Esophagus muscularis mucosa (tissue), 4 donors: ENCODE measurements at regions not wholly inside any gene's neighbourhood (a gene's known extent, or its start where the extent isn't known, plus 50 kb on each side); places are given as distances from the start of the nearest gene placed in this dataset.

Experiments
- DNase-seq: peaks from one replicate; pipeline ENCODE4 v3.0.0-alpha.2; 2017; ENCODE audit errors: extremely low spot score
- H3K27ac ChIP-seq, 4 donors: fragments of 200-600 bp; sonication (generic); replicated peaks in 1 of 4; 1 replicate in 3 of 4; 2 replicates in 1 of 4; pipeline ENCODE4 v1.5.1; 2016 to 2019; ENCODE audit warnings: mild to moderate bottlenecking in 1 of 4
- H3K27me3 ChIP-seq, 4 donors: fragments of 200-600 bp; sonication (generic); one replicate each; pipeline versions ENCODE4 v1.5.1 to v1.6.0; 2016 to 2019
- H3K36me3 ChIP-seq, 4 donors: fragments of 200-600 bp; sonication (generic); one replicate each; pipeline ENCODE4 v1.5.1; 2016 to 2019
- H3K4me1 ChIP-seq, 4 donors: fragments of 200-600 bp; sonication (generic); one replicate each; pipeline ENCODE4 v1.5.1; 2016 to 2019
- H3K4me3 ChIP-seq, 4 donors: fragments of 200-600 bp; sonication (generic); 1 replicate in 2 of 4; 2 replicates in 2 of 4; pipeline ENCODE4 v1.5.1; 2016 to 2019; ENCODE audit warnings: mild to moderate bottlenecking in 4 of 4, moderate library complexity in 1 of 4
- H3K9me3 ChIP-seq, 4 donors: fragments of 200-600 bp; sonication (generic); 1 replicate in 3 of 4; 2 replicates in 1 of 4; pipeline ENCODE4 v1.5.1; 2016 to 2019
- EP300 ChIP-seq: sonication (generic); formaldehyde crosslinking; IDR thresholded peaks from one replicate; pipeline ENCODE4 v1.6.1; 2017; ENCODE audit warnings: antibody characterized with exemption
- POLR2A ChIP-seq: fragments of 450-650 bp; IDR thresholded peaks from one replicate; pipeline ENCODE4 v1.6.1; 2017; ENCODE audit warnings: antibody characterized with exemption, moderate library complexity, mild to moderate bottlenecking, low read depth
- POLR2AphosphoS5 ChIP-seq, 2 donors: sonication (generic); formaldehyde crosslinking; IDR thresholded peaks; one replicate each; pipeline ENCODE4 v1.6.1; 2017; ENCODE audit warnings: antibody characterized with exemption in 2 of 2
- WGBS: methylation state at CpG from one replicate; pipeline ENCODE4 v1.1.5; 2018; 5-methylcytosine and 5-hydroxymethylcytosine counted together
- intact Hi-C: fragments of 100-400 bp; cut with DNase I; formaldehyde crosslinking; loops from one replicate; pipeline ENCODE4 v1.15.1; 2023
- TF ChIP-seq, protein P1 (sequence below), 3 experiments: fragments of 200-600 bp in 2 of 3; fragments of 450-650 bp in 1 of 3; sonication (generic) in 2 of 3; IDR thresholded peaks; one replicate each; pipeline ENCODE4 v1.5.1; 2017 to 2019; ENCODE audit warnings: antibody characterized with exemption in 3 of 3, mild to moderate bottlenecking in 2 of 3, moderate library complexity in 1 of 3

DNA sequence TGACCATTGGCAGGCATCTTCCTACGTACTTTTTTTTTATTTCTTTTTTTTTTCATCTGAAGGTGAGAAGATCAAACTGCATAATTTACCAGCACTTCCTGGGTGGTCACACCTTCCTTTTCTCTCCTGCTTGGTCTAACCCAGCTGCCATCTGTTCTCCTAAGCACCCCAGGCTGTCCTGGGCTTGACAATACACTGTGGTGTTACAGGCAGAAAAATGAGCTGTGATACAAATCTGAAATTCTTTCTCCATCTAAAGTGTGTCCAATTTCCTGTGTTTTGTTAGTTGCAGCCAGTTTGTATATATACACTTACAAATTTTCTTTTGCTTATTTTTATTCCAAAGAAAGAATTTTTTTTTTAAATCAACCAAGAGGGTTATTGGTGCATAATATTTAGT is 786.0 kb upstream of the ZEB2 start:
- Histone ChIP-seq H3K27ac (no peak overlapping the region), H3K27me3 (no peaks in the 10 kb centered on the region), H3K9me3 (no peaks in the 10 kb centered on the region), H3K4me3 (no peak overlapping the region), H3K4me1 (no peaks in the 10 kb centered on the region), H3K36me3 (no peaks in the 10 kb centered on the region)
- 79% methylated on average over 1 of the region's 1 CpG for WGBS
- TF ChIP-seq, protein P1, sequence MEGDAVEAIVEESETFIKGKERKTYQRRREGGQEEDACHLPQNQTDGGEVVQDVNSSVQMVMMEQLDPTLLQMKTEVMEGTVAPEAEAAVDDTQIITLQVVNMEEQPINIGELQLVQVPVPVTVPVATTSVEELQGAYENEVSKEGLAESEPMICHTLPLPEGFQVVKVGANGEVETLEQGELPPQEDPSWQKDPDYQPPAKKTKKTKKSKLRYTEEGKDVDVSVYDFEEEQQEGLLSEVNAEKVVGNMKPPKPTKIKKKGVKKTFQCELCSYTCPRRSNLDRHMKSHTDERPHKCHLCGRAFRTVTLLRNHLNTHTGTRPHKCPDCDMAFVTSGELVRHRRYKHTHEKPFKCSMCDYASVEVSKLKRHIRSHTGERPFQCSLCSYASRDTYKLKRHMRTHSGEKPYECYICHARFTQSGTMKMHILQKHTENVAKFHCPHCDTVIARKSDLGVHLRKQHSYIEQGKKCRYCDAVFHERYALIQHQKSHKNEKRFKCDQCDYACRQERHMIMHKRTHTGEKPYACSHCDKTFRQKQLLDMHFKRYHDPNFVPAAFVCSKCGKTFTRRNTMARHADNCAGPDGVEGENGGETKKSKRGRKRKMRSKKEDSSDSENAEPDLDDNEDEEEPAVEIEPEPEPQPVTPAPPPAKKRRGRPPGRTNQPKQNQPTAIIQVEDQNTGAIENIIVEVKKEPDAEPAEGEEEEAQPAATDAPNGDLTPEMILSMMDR (IDR thresholded peaks at IDR 0.05): no peak
- no peak for TF ChIP-seq EP300
- TF ChIP-seq POLR2AphosphoS5 (IDR thresholded peaks at IDR 0.05): no peak
- no peak for TF ChIP-seq POLR2A
- intact Hi-C loops: no loop called here
- no peak for DNase-seq

DNA sequence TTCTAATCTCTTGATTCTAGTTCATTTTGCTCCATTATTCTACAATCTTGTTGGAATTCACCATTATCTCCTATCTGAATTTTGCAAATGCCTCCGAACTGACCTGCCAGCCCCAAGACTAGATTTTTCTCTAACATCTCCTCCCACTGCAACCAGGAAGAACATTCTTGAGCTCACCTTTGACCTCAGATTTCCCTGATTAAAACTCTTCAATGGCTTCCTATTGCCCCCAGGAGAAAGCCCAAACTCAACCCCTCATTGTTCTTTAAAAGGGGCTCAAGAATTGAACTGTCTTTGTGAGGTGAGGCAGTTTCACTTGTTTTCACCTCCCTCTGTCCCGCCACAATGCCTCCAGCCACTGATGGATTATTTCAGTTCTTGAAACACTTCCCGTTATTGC is 784.6 kb upstream of the ZEB2 start:
- Histone ChIP-seq H3K27ac (no peak overlapping the region), H3K9me3 (no peaks in the 10 kb centered on the region), H3K27me3 (no peaks in the 10 kb centered on the region), H3K4me1 (no peaks in the 10 kb centered on the region), H3K4me3 (no peak overlapping the region), H3K36me3 (no peaks in the 10 kb centered on the region)
- intact Hi-C loops: no loop called here
- no peak for DNase-seq
- 86% methylated on average over 3 of the region's 3 CpGs for WGBS
- TF ChIP-seq POLR2AphosphoS5 (IDR thresholded peaks at IDR 0.05) (no peak), POLR2A (no peak), EP300 (no peak)
- TF ChIP-seq, protein P1 (IDR thresholded peaks at IDR 0.05): no peak

DNA sequence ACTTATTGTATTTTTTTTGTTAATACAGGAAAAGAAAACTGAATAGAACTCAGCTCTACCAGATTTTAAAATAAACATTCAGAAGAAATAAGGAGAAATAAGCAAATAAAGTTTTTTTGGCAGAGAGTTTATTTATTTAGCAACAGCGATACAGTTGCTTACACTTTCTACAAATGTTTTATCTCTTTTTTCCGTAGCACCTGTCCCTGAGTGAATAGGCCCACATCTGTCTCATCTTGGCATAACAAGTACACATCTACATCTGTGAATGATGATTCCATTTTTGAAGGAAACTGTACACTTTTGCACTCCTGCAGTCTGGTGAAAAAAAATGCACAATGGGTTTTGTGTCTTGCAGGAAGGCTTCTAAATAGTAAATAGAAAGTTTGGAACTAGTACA is 783.6 kb upstream of the ZEB2 start:
- Histone ChIP-seq H3K27me3 (no peaks in the 10 kb centered on the region), H3K9me3 (no peaks in the 10 kb centered on the region), H3K4me3 (no peak overlapping the region), H3K4me1 (no peaks in the 10 kb centered on the region), H3K27ac (no peak overlapping the region), H3K36me3 (no peaks in the 10 kb centered on the region)
- intact Hi-C loops: no loop called here
- 62% methylated on average over 2 of the region's 2 CpGs for WGBS
- no peak for DNase-seq
- no peak for TF ChIP-seq POLR2A
- no peak for TF ChIP-seq EP300
- no peak for TF ChIP-seq POLR2AphosphoS5 (IDR thresholded peaks at IDR 0.05)
- TF ChIP-seq, protein P1 (IDR thresholded peaks at IDR 0.05): no peak

DNA sequence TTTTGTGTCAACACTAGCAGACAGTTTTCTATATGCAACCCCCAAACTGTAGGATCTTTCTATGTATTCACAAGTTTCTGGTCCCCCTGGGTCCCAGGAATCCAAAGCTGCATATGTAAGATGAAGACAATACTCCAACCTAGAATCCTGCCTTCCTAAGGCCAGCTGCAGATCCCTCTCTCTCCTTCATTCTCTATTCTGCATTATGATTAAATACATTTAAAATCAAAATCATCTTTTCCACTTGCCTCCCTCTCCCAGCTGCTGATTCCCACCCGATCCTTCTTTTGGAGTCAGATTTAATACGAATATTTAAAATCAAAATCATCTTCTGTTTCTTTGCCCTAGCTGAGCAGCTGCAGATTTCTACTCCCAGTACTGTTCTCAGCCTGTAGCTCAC is 783.0 kb upstream of the ZEB2 start:
- Histone ChIP-seq H3K27ac (no peak overlapping the region), H3K27me3 (no peaks in the 10 kb centered on the region), H3K4me1 (no peaks in the 10 kb centered on the region), H3K4me3 (no peak overlapping the region), H3K36me3 (no peaks in the 10 kb centered on the region), H3K9me3 (no peaks in the 10 kb centered on the region)
- intact Hi-C loops: no loop called here
- no peak for DNase-seq
- no peak for TF ChIP-seq POLR2A
- no peak for TF ChIP-seq POLR2AphosphoS5 (IDR thresholded peaks at IDR 0.05)
- TF ChIP-seq, protein P1 (IDR thresholded peaks at IDR 0.05): no peak
- no peak for TF ChIP-seq EP300
- WGBS: 75% methylated on average over 2 of the region's 2 CpGs

DNA sequence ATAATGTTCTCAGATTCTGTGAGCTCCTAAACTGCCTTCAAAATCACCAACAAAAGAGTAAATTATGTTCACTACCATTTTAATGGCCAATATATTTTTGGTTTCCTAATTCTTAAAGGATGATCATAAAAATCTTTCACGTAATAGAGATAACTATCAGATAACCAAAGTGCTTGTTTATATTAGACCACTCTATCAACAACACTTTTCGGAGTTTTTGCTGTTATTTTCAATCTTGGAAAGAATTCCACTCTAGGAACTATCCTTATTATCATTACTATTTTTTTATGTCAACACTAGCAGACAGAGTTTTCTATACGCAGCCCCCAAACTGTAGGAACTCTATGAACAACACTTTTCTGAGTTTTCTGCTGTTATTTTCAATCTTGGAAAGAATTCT is 782.5 kb upstream of the ZEB2 start:
- no peak for DNase-seq
- 94% methylated on average over 3 of the region's 3 CpGs for WGBS
- no peak overlapping the region for H3K4me3 ChIP-seq
- no peaks in the 10 kb centered on the region for H3K4me1 ChIP-seq
- H3K9me3 ChIP-seq: no peaks in the 10 kb centered on the region
- H3K27me3 ChIP-seq: no peaks in the 10 kb centered on the region
- intact Hi-C loops: no loop called here
- no peak overlapping the region for H3K27ac ChIP-seq
- H3K36me3 ChIP-seq: no peaks in the 10 kb centered on the region
- TF ChIP-seq POLR2AphosphoS5 (IDR thresholded peaks at IDR 0.05): no peak
- TF ChIP-seq EP300: no peak
- TF ChIP-seq POLR2A: no peak
- TF ChIP-seq, protein P1 (IDR thresholded peaks at IDR 0.05): no peak
